ENCODE measurements at regions not wholly inside any gene's neighbourhood (a gene's known extent, or its start where the extent isn't known, plus 50 kb on each side); places are given as distances from the start of the nearest gene placed in this dataset.
"Not testable (repeated sequence)": the region's sequence is repeated elsewhere in the genome, so short reads cannot be mapped to it uniquely, and the experiment has no call there.

- DNase-seq (ENCODE audit: low spot score): no peak
- TF ChIP-seq CTCF (IDR thresholded peaks at IDR 0.05; ENCODE audit: extremely low read depth, missing control alignments): no peak
These were observed 278.2 kb downstream of the PLK2 start for GRCh38 chr5:58181578-58182286.

- no peak for TF ChIP-seq CTCF (IDR thresholded peaks at IDR 0.05; ENCODE audit: extremely low read depth, missing control alignments)
- no peak for DNase-seq (ENCODE audit: low spot score)
These were observed 286.9 kb downstream of the PLK2 start for GRCh38 chr5:58172946-58173345.

GRCh38 chr5:58165152-58165551 is 294.7 kb downstream of the PLK2 start:
- no peak for TF ChIP-seq CTCF (IDR thresholded peaks at IDR 0.05; ENCODE audit: extremely low read depth, missing control alignments)
- DNase-seq (ENCODE audit: low spot score): no peak

GRCh38 chr5:58161889-58162288 is 298.0 kb downstream of the PLK2 start:
- DNase-seq (ENCODE audit: low spot score): not testable (repeated sequence)

- TF ChIP-seq CTCF (IDR thresholded peaks at IDR 0.05; ENCODE audit: extremely low read depth, missing control alignments): no peak
- DNase-seq (ENCODE audit: low spot score): no peak
These were observed 302.7 kb downstream of the PLK2 start for GRCh38 chr5:58156973-58157701.

GRCh38 chr5:58156361-58156760 is 303.5 kb downstream of the PLK2 start:
- no peak for TF ChIP-seq CTCF (IDR thresholded peaks at IDR 0.05; ENCODE audit: extremely low read depth, missing control alignments)
- DNase-seq (ENCODE audit: low spot score): no peak

- TF ChIP-seq CTCF (IDR thresholded peaks at IDR 0.05; ENCODE audit: extremely low read depth, missing control alignments): no peak
- no peak for DNase-seq (ENCODE audit: low spot score)
These were observed 306.6 kb downstream of the PLK2 start for GRCh38 chr5:58153255-58153654.

GRCh38 chr5:58151414-58151813 is 308.5 kb downstream of the PLK2 start:
- DNase-seq (ENCODE audit: low spot score): no peak
- no peak for TF ChIP-seq CTCF (IDR thresholded peaks at IDR 0.05; ENCODE audit: extremely low read depth, missing control alignments)

All from GM20000 (cell line).